ENCODE measurements at regions not wholly inside any gene's neighbourhood (a gene's known extent, or its start where the extent isn't known, plus 50 kb on each side); places are given as distances from the start of the nearest gene placed in this dataset.
"Not testable (repeated sequence)": the region's sequence is repeated elsewhere in the genome, so short reads cannot be mapped to it uniquely, and the experiment has no call there.

GRCh38 chr16:21347538-21347937, 69.4 kb upstream of the CRYM start:
- not testable (repeated sequence) for TF ChIP-seq POLR2A, CTCF (IDR thresholded peaks at IDR 0.05)

All from adrenal gland (tissue), 5 donors.